Tibial artery (tissue), 4 donors: ENCODE measurements at regions not wholly inside any gene's neighbourhood (a gene's known extent, or its start where the extent isn't known, plus 50 kb on each side); places are given as distances from the start of the nearest gene placed in this dataset.

Experiments
- DNase-seq, 2 donors: peaks; one replicate each; pipeline ENCODE4 v3.0.0-alpha.2; 2019
- H3K27ac ChIP-seq, 2 donors: fragments of 200-600 bp; sonication (generic) in 1 of 2; 1 replicate in 1 of 2; 2 replicates in 1 of 2; pipeline ENCODE4 v1.5.1; 2018 to 2019; ENCODE audit warnings: mild to moderate bottlenecking in 1 of 2
- H3K27me3 ChIP-seq, 2 donors: fragments of 200-600 bp; sonication (generic) in 1 of 2; one replicate each; pipeline versions ENCODE4 v1.5.1 to v1.6.0; 2016 to 2019
- H3K36me3 ChIP-seq, 3 donors: fragments of 200-600 bp; sonication (generic) in 2 of 3; one replicate each; pipeline ENCODE4 v1.5.1; 2016 to 2019; ENCODE audit warnings: mild to moderate bottlenecking in 2 of 3
- H3K4me1 ChIP-seq, 4 donors: fragments of 200-600 bp; sonication (generic) in 2 of 4; 1 replicate in 3 of 4; 2 replicates in 1 of 4; pipeline ENCODE4 v1.5.1; 2016 to 2019
- H3K4me3 ChIP-seq, 2 donors: fragments of 200-600 bp; sonication (generic) in 1 of 2; 1 replicate in 1 of 2; 2 replicates in 1 of 2; pipeline ENCODE4 v1.5.1; 2018 to 2019; ENCODE audit warnings: mild to moderate bottlenecking in 2 of 2
- H3K9me3 ChIP-seq, 3 donors: fragments of 200-600 bp; sonication (generic) in 1 of 3; one replicate each; pipeline ENCODE4 v1.5.1; 2016 to 2019
- intact Hi-C: fragments of 100-400 bp; cut with DNase I; formaldehyde crosslinking; loops from one replicate; pipeline ENCODE4 v1.15.0; 2023; ENCODE audit warnings: low total_unique reads
- TF ChIP-seq, protein P1 (sequence below), 2 experiments: fragments of 200-600 bp in 1 of 2; fragments of 450-650 bp in 1 of 2; IDR thresholded peaks; one replicate each; pipeline ENCODE4 v1.5.1; 2017 to 2019; ENCODE audit warnings: antibody characterized with exemption in 2 of 2, mild to moderate bottlenecking in 1 of 2, moderate library complexity in 1 of 2

DNA sequence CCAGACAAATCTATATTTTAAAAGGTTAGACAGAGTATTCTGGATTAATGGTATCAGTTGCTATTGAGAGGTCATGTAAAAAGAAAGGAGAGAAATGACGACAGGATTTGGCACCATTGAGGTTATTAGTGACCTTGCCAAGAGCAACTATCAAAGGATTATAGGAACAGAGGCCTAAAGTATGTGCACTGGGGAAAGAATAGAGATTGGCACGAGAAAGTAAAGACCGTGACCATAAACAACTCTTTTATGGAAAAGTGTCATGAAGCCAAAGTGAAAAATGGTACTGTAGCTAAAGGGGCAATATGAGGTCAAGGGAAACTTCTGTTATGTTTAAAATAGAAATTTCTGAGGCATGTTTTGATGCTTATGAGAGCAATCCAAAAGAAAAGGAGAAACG lies 115.2 kb upstream of the KIF2B start:
- TF ChIP-seq, protein P1, sequence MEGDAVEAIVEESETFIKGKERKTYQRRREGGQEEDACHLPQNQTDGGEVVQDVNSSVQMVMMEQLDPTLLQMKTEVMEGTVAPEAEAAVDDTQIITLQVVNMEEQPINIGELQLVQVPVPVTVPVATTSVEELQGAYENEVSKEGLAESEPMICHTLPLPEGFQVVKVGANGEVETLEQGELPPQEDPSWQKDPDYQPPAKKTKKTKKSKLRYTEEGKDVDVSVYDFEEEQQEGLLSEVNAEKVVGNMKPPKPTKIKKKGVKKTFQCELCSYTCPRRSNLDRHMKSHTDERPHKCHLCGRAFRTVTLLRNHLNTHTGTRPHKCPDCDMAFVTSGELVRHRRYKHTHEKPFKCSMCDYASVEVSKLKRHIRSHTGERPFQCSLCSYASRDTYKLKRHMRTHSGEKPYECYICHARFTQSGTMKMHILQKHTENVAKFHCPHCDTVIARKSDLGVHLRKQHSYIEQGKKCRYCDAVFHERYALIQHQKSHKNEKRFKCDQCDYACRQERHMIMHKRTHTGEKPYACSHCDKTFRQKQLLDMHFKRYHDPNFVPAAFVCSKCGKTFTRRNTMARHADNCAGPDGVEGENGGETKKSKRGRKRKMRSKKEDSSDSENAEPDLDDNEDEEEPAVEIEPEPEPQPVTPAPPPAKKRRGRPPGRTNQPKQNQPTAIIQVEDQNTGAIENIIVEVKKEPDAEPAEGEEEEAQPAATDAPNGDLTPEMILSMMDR (IDR thresholded peaks at IDR 0.05): no peak
- H3K4me1 ChIP-seq: peaks cover 0 to 7% (median 0%) of the 10 kb centered on the region in 4 donors
- no peak for DNase-seq
- H3K36me3 ChIP-seq: no peaks in the 10 kb centered on the region
- H3K9me3 ChIP-seq: no peaks in the 10 kb centered on the region
- H3K4me3 ChIP-seq: no peak overlapping the region
- intact Hi-C loops: no loop called here
- H3K27me3 ChIP-seq: no peaks in the 10 kb centered on the region
- H3K27ac ChIP-seq: no peak overlapping the region

DNA sequence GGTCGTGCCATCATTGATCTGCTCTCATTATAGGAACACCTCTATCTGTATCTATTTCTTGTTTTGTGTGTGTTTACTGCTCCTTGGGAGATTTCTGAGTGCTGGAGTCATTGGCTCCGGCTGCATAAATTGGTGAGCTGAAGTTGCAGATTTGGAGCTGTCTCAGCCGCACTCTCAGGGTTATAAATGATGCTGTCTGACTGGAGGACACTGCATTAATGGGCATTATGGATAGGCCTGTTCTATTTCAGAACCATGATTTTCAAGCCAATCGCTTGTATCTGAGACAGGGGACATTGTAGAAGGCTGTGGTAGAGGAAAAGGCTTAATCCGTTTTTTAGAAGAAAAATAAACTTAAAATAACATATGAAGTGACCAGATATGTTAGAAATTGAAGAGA lies 126.4 kb upstream of the KIF2B start:
- Histone ChIP-seq H3K4me1 (no peaks in the 10 kb centered on the region), H3K9me3 (no peaks in the 10 kb centered on the region), H3K27me3 (no peaks in the 10 kb centered on the region), H3K4me3 (no peak overlapping the region), H3K36me3 (no peaks in the 10 kb centered on the region), H3K27ac (no peak overlapping the region)
- no peak for DNase-seq
- TF ChIP-seq, protein P1 (IDR thresholded peaks at IDR 0.05): no peak
- intact Hi-C loops: no loop called here

DNA sequence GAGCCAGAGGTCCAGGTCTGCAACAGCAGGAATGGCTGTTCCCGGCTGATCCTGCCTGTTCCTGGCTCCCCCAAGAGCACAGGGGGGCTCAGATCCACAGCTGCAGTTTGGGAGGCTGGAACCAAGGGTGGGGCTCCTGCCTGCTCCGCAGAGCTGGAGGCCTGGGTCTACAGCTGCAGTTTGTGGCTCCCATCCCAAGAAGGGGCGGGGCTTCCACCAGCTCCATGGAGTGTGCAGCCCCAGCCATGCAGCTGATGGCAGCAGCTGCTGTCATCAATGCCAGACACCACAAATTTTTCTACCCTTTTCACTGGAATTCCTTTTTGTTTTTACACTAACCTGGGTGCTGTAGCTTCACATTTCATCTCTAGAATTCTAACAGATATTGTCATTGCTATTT lies 135.4 kb upstream of the KIF2B start:
- no peaks in the 10 kb centered on the region for H3K9me3 ChIP-seq

DNA sequence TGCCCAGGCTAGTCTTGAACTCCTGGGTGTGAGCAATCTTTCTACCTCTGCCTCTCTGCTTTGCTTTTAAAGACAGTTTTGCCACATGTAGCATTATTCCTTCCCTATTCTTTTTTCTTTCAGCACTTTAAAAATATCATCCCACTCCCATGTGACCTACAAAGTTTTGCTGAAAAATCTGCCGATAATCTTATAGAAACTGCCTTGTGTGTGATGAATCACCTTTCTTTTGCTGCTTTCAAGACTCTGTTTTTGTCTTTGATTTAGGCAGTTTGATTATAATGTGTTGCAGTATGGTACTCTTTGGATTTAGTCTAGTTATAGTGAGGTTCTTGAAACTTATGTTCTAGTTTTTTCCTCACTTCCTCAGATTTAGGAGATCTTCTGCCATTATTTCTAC lies 142.0 kb upstream of the KIF2B start:
- TF ChIP-seq, protein P1 (IDR thresholded peaks at IDR 0.05): no peak
- Histone ChIP-seq H3K36me3 (no peaks in the 10 kb centered on the region), H3K4me3 (no peak overlapping the region), H3K4me1 (no peaks in the 10 kb centered on the region), H3K27me3 (no peaks in the 10 kb centered on the region), H3K27ac (no peak overlapping the region), H3K9me3 (no peaks in the 10 kb centered on the region)
- no peak for DNase-seq
- intact Hi-C loops: no loop called here

More for the DNA sequence above, 135.4 kb upstream of the KIF2B start:
- intact Hi-C loops: no loop called here
- Histone ChIP-seq H3K36me3 (no peaks in the 10 kb centered on the region), H3K27me3 (no peaks in the 10 kb centered on the region), H3K27ac (no peak overlapping the region), H3K4me1 (no peaks in the 10 kb centered on the region), H3K4me3 (no peak overlapping the region)
- TF ChIP-seq, protein P1 (IDR thresholded peaks at IDR 0.05): no peak
- no peak for DNase-seq

DNA sequence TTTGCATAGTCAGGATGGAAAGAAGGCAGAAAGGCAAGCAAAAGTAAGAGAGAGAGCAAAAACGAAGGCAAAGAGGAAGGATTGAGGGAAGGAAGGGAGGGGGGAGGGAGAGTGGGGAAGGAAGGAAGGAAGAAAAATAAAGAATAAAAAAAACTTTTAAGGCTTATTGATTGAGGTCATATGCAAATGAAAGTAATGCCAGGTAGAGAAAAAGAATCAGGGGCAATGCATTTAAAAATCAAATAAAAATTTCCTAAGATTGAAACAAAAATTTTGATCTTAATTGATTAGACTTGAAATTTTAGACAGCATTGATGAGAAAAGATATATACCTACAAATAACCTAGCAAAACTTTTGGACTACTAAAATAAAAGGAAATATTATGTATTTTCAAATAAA lies 153.9 kb upstream of the KIF2B start:
- intact Hi-C loops: no loop called here

More for the DNA sequence above, 153.9 kb upstream of the KIF2B start:
- Histone ChIP-seq H3K27me3 (no peaks in the 10 kb centered on the region), H3K9me3 (no peaks in the 10 kb centered on the region), H3K4me3 (no peak overlapping the region), H3K4me1 (no peaks in the 10 kb centered on the region), H3K27ac (no peak overlapping the region), H3K36me3 (no peaks in the 10 kb centered on the region)
- DNase-seq: no peak
- TF ChIP-seq, protein P1 (IDR thresholded peaks at IDR 0.05): no peak
